ENCODE measurements at regions not wholly inside any gene's neighbourhood (a gene's known extent, or its start where the extent isn't known, plus 50 kb on each side); places are given as distances from the start of the nearest gene placed in this dataset.

DNA sequence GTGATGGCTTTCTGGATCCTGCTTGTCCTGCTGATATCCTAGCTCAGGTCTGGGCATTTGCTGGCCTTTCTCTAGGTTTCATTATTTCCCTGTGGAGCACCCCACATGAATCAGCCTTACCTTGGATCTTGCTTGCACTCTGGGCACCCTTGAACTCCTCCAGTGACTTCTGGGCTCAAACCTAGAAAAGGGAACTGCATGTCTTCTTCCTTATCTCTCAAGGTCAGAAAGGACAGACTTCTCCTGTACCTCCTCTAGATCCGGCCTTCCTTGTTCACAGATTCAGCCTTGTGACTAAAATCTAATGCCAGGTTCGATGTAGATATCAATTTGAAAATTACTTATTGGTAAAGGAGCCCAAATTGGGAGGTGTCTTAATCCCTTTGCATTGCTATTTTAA lies 267.9 kb downstream of the PARP8 start:
- Histone ChIP-seq H3K4me3 (no peak overlapping the region), H3K27ac (no peak overlapping the region), H3K9me3 (ENCODE audit: low read depth) (no peaks in the 10 kb centered on the region), H3K4me1 (ENCODE audit: low read depth) (no peaks in the 10 kb centered on the region), H3K27me3 (no peaks in the 10 kb centered on the region), H3K36me3 (no peaks in the 10 kb centered on the region)
- TF ChIP-seq, protein P1, sequence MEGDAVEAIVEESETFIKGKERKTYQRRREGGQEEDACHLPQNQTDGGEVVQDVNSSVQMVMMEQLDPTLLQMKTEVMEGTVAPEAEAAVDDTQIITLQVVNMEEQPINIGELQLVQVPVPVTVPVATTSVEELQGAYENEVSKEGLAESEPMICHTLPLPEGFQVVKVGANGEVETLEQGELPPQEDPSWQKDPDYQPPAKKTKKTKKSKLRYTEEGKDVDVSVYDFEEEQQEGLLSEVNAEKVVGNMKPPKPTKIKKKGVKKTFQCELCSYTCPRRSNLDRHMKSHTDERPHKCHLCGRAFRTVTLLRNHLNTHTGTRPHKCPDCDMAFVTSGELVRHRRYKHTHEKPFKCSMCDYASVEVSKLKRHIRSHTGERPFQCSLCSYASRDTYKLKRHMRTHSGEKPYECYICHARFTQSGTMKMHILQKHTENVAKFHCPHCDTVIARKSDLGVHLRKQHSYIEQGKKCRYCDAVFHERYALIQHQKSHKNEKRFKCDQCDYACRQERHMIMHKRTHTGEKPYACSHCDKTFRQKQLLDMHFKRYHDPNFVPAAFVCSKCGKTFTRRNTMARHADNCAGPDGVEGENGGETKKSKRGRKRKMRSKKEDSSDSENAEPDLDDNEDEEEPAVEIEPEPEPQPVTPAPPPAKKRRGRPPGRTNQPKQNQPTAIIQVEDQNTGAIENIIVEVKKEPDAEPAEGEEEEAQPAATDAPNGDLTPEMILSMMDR (IDR thresholded peaks at IDR 0.05; ENCODE audit: low read depth, low read length), result no peak
- DNase-seq (ENCODE audit: low read depth in 1 of 2, low spot score in 1 of 2), result no peak

DNA sequence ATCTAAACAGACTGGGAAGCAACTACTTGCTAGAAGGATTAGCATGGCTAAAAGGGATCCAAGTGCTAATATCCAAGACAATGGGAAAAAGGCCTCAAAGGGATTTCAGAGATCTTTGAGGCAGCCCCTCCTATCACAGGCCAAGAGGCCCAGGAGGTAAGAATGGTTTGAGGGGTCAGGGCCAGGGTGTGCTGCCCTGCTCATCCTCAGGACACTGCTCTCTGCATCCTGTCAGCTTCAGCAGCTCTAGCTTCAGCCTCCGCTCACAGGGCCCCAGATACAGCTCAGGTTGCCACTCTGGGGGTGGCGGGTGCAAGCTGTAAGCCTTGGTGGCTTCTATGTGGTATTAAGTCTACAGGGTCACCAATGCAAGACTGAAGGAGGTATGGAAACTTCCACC lies 278.7 kb downstream of the PARP8 start:
- Histone ChIP-seq H3K4me1 (ENCODE audit: low read depth) (no peaks in the 10 kb centered on the region), H3K9me3 (ENCODE audit: low read depth) (no peaks in the 10 kb centered on the region), H3K36me3 (no peaks in the 10 kb centered on the region), H3K27ac (no peak overlapping the region), H3K4me3 (no peak overlapping the region), H3K27me3 (no peaks in the 10 kb centered on the region)
- TF ChIP-seq, protein P1 (IDR thresholded peaks at IDR 0.05; ENCODE audit: low read depth, low read length), result no peak
- DNase-seq (ENCODE audit: low read depth in 1 of 2, low spot score in 1 of 2), result no peak

DNA sequence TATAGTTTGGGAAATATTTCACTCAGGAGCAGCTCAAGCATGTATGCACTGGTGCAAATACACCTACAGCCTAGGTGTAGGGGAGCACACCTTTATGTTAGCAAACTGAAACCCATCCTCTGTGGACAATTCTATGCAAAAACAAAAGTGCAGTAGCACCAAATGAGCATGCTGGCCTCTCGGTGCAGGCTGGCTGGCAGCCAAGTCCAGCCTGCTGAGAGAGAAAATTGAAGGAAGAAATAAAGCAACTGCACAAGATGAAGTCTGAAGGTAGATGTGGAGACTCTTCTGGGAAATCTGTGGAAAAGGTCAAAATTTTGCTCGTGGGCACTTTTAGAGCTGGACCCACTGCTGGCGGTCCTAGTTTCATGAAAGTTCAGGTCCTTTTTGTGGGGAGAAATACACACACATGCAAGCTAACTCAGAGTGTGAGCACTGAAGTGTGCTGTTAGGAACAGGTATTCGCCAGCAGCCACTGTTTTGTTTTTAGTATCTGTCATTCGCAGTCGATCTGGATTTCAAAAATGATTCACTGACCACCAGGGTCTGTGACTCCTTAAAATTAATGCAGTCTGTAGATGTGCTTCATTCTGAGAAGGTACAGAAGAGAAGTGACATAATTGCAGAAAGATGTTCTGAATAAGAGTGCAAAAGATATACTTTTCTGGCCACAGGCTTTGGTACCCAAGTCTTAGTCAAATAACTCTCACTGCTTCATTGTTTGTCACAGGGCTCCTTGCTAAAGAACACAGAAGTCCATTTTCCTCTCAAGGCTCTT lies 281.7 kb downstream of the PARP8 start:
- no peaks in the 10 kb centered on the region for H3K27me3 ChIP-seq
- DNase-seq (ENCODE audit: low read depth in 1 of 2, low spot score in 1 of 2), result peak in 1 of 2 donors; percentile 44
- no peak overlapping the region for H3K27ac ChIP-seq
- no peak overlapping the region for H3K4me3 ChIP-seq
- H3K4me1 ChIP-seq (ENCODE audit: low read depth), result no peaks in the 10 kb centered on the region
- TF ChIP-seq, protein P1 (IDR thresholded peaks at IDR 0.05; ENCODE audit: low read depth, low read length), result no peak
- H3K36me3 ChIP-seq, result no peaks in the 10 kb centered on the region
- H3K9me3 ChIP-seq (ENCODE audit: low read depth), result no peaks in the 10 kb centered on the region

DNA sequence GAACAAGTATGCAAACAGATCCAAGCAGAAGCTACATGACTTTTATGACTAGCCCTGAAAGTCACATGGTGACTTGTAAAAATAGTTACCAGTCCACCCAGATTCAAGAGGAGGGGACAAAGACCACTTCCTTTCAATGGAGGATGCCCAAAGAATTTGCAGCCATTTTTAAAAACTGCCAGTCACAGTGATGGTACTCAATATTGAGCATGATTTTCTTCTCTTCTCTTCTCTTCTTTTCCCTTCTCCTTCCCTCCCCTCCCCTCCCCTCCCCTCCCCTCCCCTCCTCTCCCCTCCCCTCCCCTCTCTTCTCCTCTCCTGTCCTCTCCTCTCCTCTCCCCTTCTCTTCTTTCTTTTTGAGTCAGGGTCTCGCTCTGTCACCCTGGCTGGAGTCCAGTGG lies 286.9 kb downstream of the PARP8 start:
- Histone ChIP-seq H3K4me1 (ENCODE audit: low read depth) (no peaks in the 10 kb centered on the region), H3K27ac (no peak overlapping the region), H3K9me3 (ENCODE audit: low read depth) (no peaks in the 10 kb centered on the region), H3K4me3 (no peak overlapping the region), H3K27me3 (no peaks in the 10 kb centered on the region), H3K36me3 (no peaks in the 10 kb centered on the region)
- TF ChIP-seq, protein P1 (IDR thresholded peaks at IDR 0.05; ENCODE audit: low read depth, low read length), result no peak
- no peak for DNase-seq (ENCODE audit: low read depth in 1 of 2, low spot score in 1 of 2)

DNA sequence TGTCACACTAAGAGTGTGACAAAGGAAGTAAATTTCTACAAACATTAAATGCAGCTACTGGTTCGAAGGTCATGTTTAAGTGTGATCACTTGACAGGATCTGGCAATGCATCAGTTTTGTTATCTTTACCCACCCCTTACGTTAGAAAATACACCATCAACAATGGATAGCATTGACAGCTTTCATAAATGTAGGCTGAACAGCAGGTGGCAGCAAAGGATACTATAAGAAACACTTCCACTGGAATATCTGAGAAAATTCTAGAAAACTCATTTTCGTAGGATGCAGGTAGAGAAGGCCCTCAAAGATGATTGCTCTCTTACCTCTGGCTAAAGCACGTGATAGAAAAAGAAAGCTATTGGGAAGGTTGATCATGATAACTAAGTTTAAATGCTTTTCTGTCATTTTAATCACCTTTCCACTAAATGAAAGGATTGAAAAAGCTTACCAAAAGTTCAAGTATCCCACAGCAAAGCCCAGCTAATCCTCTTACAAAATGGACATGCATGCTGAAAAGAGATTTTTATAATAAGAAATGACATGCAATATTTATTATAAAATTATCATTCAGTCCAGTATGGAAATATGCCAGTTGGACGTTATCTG lies 292.5 kb downstream of the PARP8 start:
- peaks cover 7% of the 10 kb centered on the region for H3K27me3 ChIP-seq
- TF ChIP-seq, protein P1 (IDR thresholded peaks at IDR 0.05; ENCODE audit: low read depth, low read length), result peak; percentile 53
- no peaks in the 10 kb centered on the region for H3K9me3 ChIP-seq (ENCODE audit: low read depth)
- no peak overlapping the region for H3K4me3 ChIP-seq
- DNase-seq (ENCODE audit: low read depth in 1 of 2, low spot score in 1 of 2), result peak; percentile 47 to 62
- peaks cover 2% of the 10 kb centered on the region for H3K4me1 ChIP-seq (ENCODE audit: low read depth)
- H3K27ac ChIP-seq, result no peak overlapping the region
- H3K36me3 ChIP-seq, result no peaks in the 10 kb centered on the region
